Mesenchymal stem cell (in vitro differentiated cells and primary cell): ENCODE measurements at regions not wholly inside any gene's neighbourhood (a gene's known extent, or its start where the extent isn't known, plus 50 kb on each side); places are given as distances from the start of the nearest gene placed in this dataset.
A peak's percentile ranks its signal among the peaks of the same experiment; 100 is the strongest.

Experiments
- DNase-seq: peaks from one replicate; pipeline ENCODE4 v3.0.0-alpha.2; 2013
- H2AFZ ChIP-seq: one replicate; pipeline ENCODE4 v1.6.1; 2013; ENCODE audit warnings: low read depth, mild to moderate bottlenecking, control low read depth, inconsistent platforms, low read length, moderate library complexity
- H2AK5ac ChIP-seq: 2 replicates; pipeline ENCODE4 v1.6.1; 2013; ENCODE audit warnings: low read length, moderate library complexity, mild to moderate bottlenecking, inconsistent platforms; ENCODE audit not compliant: severe bottlenecking
- H2BK120ac ChIP-seq: one replicate; pipeline ENCODE4 v1.6.1; 2013; ENCODE audit warnings: low read depth, mild to moderate bottlenecking, inconsistent platforms, low read length, moderate library complexity
- H2BK12ac ChIP-seq, 2 experiments: one replicate each; pipeline ENCODE4 v1.6.1; 2013; ENCODE audit warnings: inconsistent platforms in 2 of 2, low read length in 2 of 2, mild to moderate bottlenecking in 2 of 2, moderate library complexity in 2 of 2, control low read depth in 1 of 2
- H2BK15ac ChIP-seq: one replicate; pipeline ENCODE4 v1.6.1; 2013; ENCODE audit warnings: mild to moderate bottlenecking, low read depth, inconsistent platforms; ENCODE audit not compliant: poor library complexity, severe bottlenecking
- H2BK5ac ChIP-seq: 2 replicates; pipeline ENCODE4 v1.6.1; 2013; ENCODE audit warnings: low read depth, mild to moderate bottlenecking, low read length, control low read depth, inconsistent platforms; ENCODE audit not compliant: poor library complexity, severe bottlenecking
- H3K14ac ChIP-seq, 2 experiments: one replicate each; pipeline ENCODE4 v1.6.1; 2013; ENCODE audit warnings: inconsistent platforms in 2 of 2, low read length in 2 of 2, control low read depth in 1 of 2, mild to moderate bottlenecking in 1 of 2, moderate library complexity in 1 of 2
- H3K18ac ChIP-seq, 2 experiments: one replicate each; pipeline ENCODE4 v1.6.1; 2013; ENCODE audit warnings: inconsistent platforms in 2 of 2, low read length in 2 of 2, control low read depth in 1 of 2, low read depth in 1 of 2, mild to moderate bottlenecking in 1 of 2
- H3K23ac ChIP-seq, 2 experiments: one replicate each; pipeline ENCODE4 v1.6.1; 2013; ENCODE audit warnings: inconsistent platforms in 2 of 2, low read length in 2 of 2, mild to moderate bottlenecking in 2 of 2, moderate library complexity in 2 of 2, control low read depth in 1 of 2
- H3K27ac ChIP-seq: 2 replicates; pipeline ENCODE4 v1.5.1; 2013; ENCODE audit warnings: mild to moderate bottlenecking, moderate library complexity, low read length, control low read depth, inconsistent platforms; ENCODE audit not compliant: poor library complexity, severe bottlenecking
- H3K27me3 ChIP-seq, 2 experiments: 2 replicates each; pipeline versions ENCODE4 v1.6.1 to v1.7.0; 2013; ENCODE audit warnings: low read length in 2 of 2, mild to moderate bottlenecking in 2 of 2, moderate library complexity in 2 of 2, control low read depth in 1 of 2, inconsistent platforms in 1 of 2; ENCODE audit not compliant: control insufficient read depth in 1 of 2, insufficient read depth in 1 of 2
- H3K36me3 ChIP-seq, 2 experiments: 2 replicates each; pipeline versions ENCODE4 v1.6.1 to v1.7.0; 2013; ENCODE audit warnings: low read length in 2 of 2, control low read depth in 1 of 2, inconsistent platforms in 1 of 2, low read depth in 1 of 2, mild to moderate bottlenecking in 1 of 2; ENCODE audit not compliant: insufficient read depth in 2 of 2, control insufficient read depth in 1 of 2
- H3K4ac ChIP-seq, 2 experiments: one replicate each; pipeline ENCODE4 v1.6.1; 2013; ENCODE audit warnings: inconsistent platforms in 2 of 2, low read length in 2 of 2, mild to moderate bottlenecking in 2 of 2, moderate library complexity in 2 of 2, control low read depth in 1 of 2, low read depth in 1 of 2
- H3K4me1 ChIP-seq: 2 replicates; pipeline ENCODE4 v1.6.1; 2013; ENCODE audit warnings: low read depth, low read length, control low read depth; ENCODE audit not compliant: control insufficient read depth, insufficient read depth
- H3K4me2 ChIP-seq: 2 replicates; pipeline ENCODE4 v1.6.1; 2013; ENCODE audit warnings: low read length, mild to moderate bottlenecking, inconsistent platforms; ENCODE audit not compliant: poor library complexity, severe bottlenecking
- H3K4me3 ChIP-seq, 2 experiments: 2 replicates each; pipeline versions ENCODE4 v1.5.1 to v1.7.0; 2013; ENCODE audit warnings: low read length in 2 of 2, mild to moderate bottlenecking in 2 of 2, control low read depth in 1 of 2, low read depth in 1 of 2; ENCODE audit not compliant: insufficient read depth in 1 of 2
- H3K79me1 ChIP-seq: replicated peaks from 2 replicates; pipeline ENCODE4 v1.6.1; 2013; ENCODE audit warnings: mild to moderate bottlenecking, control low read depth, low read length, inconsistent platforms; ENCODE audit not compliant: poor library complexity, severe bottlenecking
- H3K9ac ChIP-seq: 2 replicates; pipeline ENCODE4 v1.7.0; 2013; ENCODE audit warnings: mild to moderate bottlenecking, low read length, moderate library complexity
- H3K9me3 ChIP-seq: 2 replicates; pipeline ENCODE4 v1.7.0; 2013; ENCODE audit warnings: mild to moderate bottlenecking, low read length; ENCODE audit not compliant: control insufficient read depth
- H4K8ac ChIP-seq: one replicate; pipeline ENCODE4 v1.6.1; 2013; ENCODE audit warnings: inconsistent platforms, mild to moderate bottlenecking, low read length, moderate library complexity
- H4K91ac ChIP-seq: one replicate; pipeline ENCODE4 v1.6.1; 2013; ENCODE audit warnings: mild to moderate bottlenecking, low read length, inconsistent platforms
- WGBS: methylation state at CpG from one replicate; pipeline ENCODE4 v1.1.7; 2013; ENCODE audit warnings: mixed read lengths; 5-methylcytosine and 5-hydroxymethylcytosine counted together

- WGBS = no CpG with 5 or more reads among the region's 3 CpGs
Observed at GRCh38 chr18:57269756-57270155, 82.6 kb upstream of the ST8SIA3 start.

GRCh38 chr18:57270156-57270555, 82.2 kb upstream of the ST8SIA3 start:
- Histone ChIP-seq H3K27me3 (peaks cover 0 to 16% of the 10 kb centered on the region in 2 experiments), H2BK120ac (no peak overlapping the region), H2AK5ac (no peak overlapping the region), H2BK12ac (no peak overlapping the region), H3K14ac (no peak overlapping the region), H4K8ac (no peak overlapping the region), H2BK5ac (no peak overlapping the region), H3K4ac (no peak overlapping the region), H3K36me3 (no peaks in the 10 kb centered on the region), H3K4me3 (no peak overlapping the region), H3K4me1 (peaks cover 11% of the 10 kb centered on the region), H3K27ac (peak overlapping the region; percentile 72), H4K91ac (no peak overlapping the region), H2AFZ (no peak overlapping the region), H3K23ac (no peak overlapping the region), H3K9me3 (no peaks in the 10 kb centered on the region), H3K9ac (no peak overlapping the region), H3K18ac (no peak overlapping the region), H2BK15ac (no peak overlapping the region), H3K79me1 (no peaks in the 10 kb centered on the region), H3K4me2 (no peak overlapping the region)
- 75% methylated on average over 2 of the region's 3 CpGs for WGBS
- no peak for DNase-seq

More at GRCh38 chr18:57269756-57270155, 82.6 kb upstream of the ST8SIA3 start:
- peak overlapping the region; percentile 75 for H2BK5ac ChIP-seq
- no peak overlapping the region for H2AFZ ChIP-seq
- no peak overlapping the region for H3K9ac ChIP-seq
- no peak overlapping the region for H2BK12ac ChIP-seq
- no peak overlapping the region for H3K18ac ChIP-seq
- no peak overlapping the region for H3K4ac ChIP-seq
- H3K27ac ChIP-seq = peak overlapping the region; percentile 87
- H3K4me3 ChIP-seq = no peak overlapping the region
- no peaks in the 10 kb centered on the region for H3K79me1 ChIP-seq
- peaks cover 11% of the 10 kb centered on the region for H3K4me1 ChIP-seq
- H3K4me2 ChIP-seq = peak overlapping the region; percentile 49
- DNase-seq = no peak
- H3K27me3 ChIP-seq = peaks cover 0 to 12% of the 10 kb centered on the region in 2 experiments
- H2BK120ac ChIP-seq = no peak overlapping the region
- no peak overlapping the region for H3K14ac ChIP-seq
- H2BK15ac ChIP-seq = no peak overlapping the region
- H4K8ac ChIP-seq = no peak overlapping the region
- H3K36me3 ChIP-seq = no peaks in the 10 kb centered on the region
- no peak overlapping the region for H4K91ac ChIP-seq
- no peak overlapping the region for H3K23ac ChIP-seq
- peak overlapping the region; percentile 74 for H2AK5ac ChIP-seq
- no peaks in the 10 kb centered on the region for H3K9me3 ChIP-seq

- Histone ChIP-seq H3K4me2 (no peak overlapping the region), H3K27ac (no peak overlapping the region), H3K9ac (no peak overlapping the region), H3K4me3 (no peak overlapping the region), H3K23ac (no peak overlapping the region), H2BK120ac (no peak overlapping the region), H2BK12ac (no peak overlapping the region), H2AFZ (no peak overlapping the region), H2BK5ac (no peak overlapping the region), H3K4me1 (peaks cover 4% of the 10 kb centered on the region), H3K9me3 (no peaks in the 10 kb centered on the region), H2AK5ac (no peak overlapping the region), H4K8ac (no peak overlapping the region), H3K36me3 (no peaks in the 10 kb centered on the region), H2BK15ac (no peak overlapping the region), H3K14ac (no peak overlapping the region), H3K79me1 (no peaks in the 10 kb centered on the region), H4K91ac (no peak overlapping the region), H3K18ac (no peak overlapping the region), H3K4ac (no peak overlapping the region), H3K27me3 (peaks cover 0 to 33% of the 10 kb centered on the region in 2 experiments)
- no peak for DNase-seq
- 38% methylated on average over 2 of the region's 3 CpGs for WGBS
Observed at GRCh38 chr18:57273194-57273593, 79.2 kb upstream of the ST8SIA3 start.

GRCh38 chr18:57275111-57275510, 77.2 kb upstream of the ST8SIA3 start:
- Histone ChIP-seq H3K9ac (no peak overlapping the region), H3K18ac (no peak overlapping the region), H3K79me1 (no peaks in the 10 kb centered on the region), H2AFZ (no peak overlapping the region), H4K91ac (no peak overlapping the region), H3K4me2 (no peak overlapping the region), H3K23ac (no peak overlapping the region), H2BK120ac (no peak overlapping the region), H3K4ac (no peak overlapping the region), H3K27ac (no peak overlapping the region), H2AK5ac (no peak overlapping the region), H3K9me3 (no peaks in the 10 kb centered on the region), H2BK15ac (no peak overlapping the region), H3K4me3 (peak overlapping the region in 1 of 2 experiments; percentile 20), H2BK5ac (no peak overlapping the region), H3K4me1 (peaks cover 2% of the 10 kb centered on the region), H3K27me3 (peaks cover 0 to 44% of the 10 kb centered on the region in 2 experiments), H4K8ac (no peak overlapping the region), H3K36me3 (no peaks in the 10 kb centered on the region), H2BK12ac (no peak overlapping the region), H3K14ac (no peak overlapping the region)
- DNase-seq = no peak
- whole genome bisulfite sequencing = 59% methylated on average over 3 of the region's 3 CpGs
